ENCODE measurements at regions not wholly inside any gene's neighbourhood (a gene's known extent, or its start where the extent isn't known, plus 50 kb on each side); places are given as distances from the start of the nearest gene placed in this dataset.

GRCh38 chr5:159702301-159702700 is 214.0 kb upstream of the ADRA1B start:
- Mint-ChIP-seq H3K4me1 (no peaks in the 10 kb centered on the region), H3K27ac (no peak overlapping the region), H3K36me3 (peaks cover 2% of the 10 kb centered on the region), H3K4me3 (no peak overlapping the region), H3K9me3 (peaks cover 5% of the 10 kb centered on the region), H3K27me3 (ENCODE audit: low read depth) (no peaks in the 10 kb centered on the region)
- no peak for TF ChIP-seq CTCF (IDR thresholded peaks at IDR 0.05; ENCODE audit: unreplicated experiment)
- DNase-seq (ENCODE audit: low spot score in 2 of 2, unreplicated experiment in 2 of 2), result no peak

GRCh38 chr5:159702826-159703225 is 213.5 kb upstream of the ADRA1B start:
- peaks cover 2% of the 10 kb centered on the region for H3K36me3 Mint-ChIP-seq
- H3K9me3 Mint-ChIP-seq, result peaks cover 10% of the 10 kb centered on the region
- DNase-seq (ENCODE audit: low spot score in 2 of 2, unreplicated experiment in 2 of 2), result no peak
- no peak for TF ChIP-seq CTCF (IDR thresholded peaks at IDR 0.05; ENCODE audit: unreplicated experiment)
- H3K27me3 Mint-ChIP-seq (ENCODE audit: low read depth), result no peaks in the 10 kb centered on the region
- no peak overlapping the region for H3K27ac Mint-ChIP-seq
- H3K4me1 Mint-ChIP-seq, result no peaks in the 10 kb centered on the region
- H3K4me3 Mint-ChIP-seq, result no peak overlapping the region

GRCh38 chr5:159704160-159704559 is 212.1 kb upstream of the ADRA1B start:
- H3K4me1 Mint-ChIP-seq, result no peaks in the 10 kb centered on the region
- DNase-seq (ENCODE audit: low spot score in 2 of 2, unreplicated experiment in 2 of 2), result no peak
- H3K9me3 Mint-ChIP-seq, result peaks cover 14% of the 10 kb centered on the region
- peaks cover 2% of the 10 kb centered on the region for H3K36me3 Mint-ChIP-seq
- H3K27ac Mint-ChIP-seq, result no peak overlapping the region
- no peak overlapping the region for H3K4me3 Mint-ChIP-seq
- TF ChIP-seq CTCF (IDR thresholded peaks at IDR 0.05; ENCODE audit: unreplicated experiment), result no peak
- no peaks in the 10 kb centered on the region for H3K27me3 Mint-ChIP-seq (ENCODE audit: low read depth)

GRCh38 chr5:159705948-159706347 is 210.3 kb upstream of the ADRA1B start:
- H3K27ac Mint-ChIP-seq, result no peak overlapping the region
- DNase-seq (ENCODE audit: low spot score in 2 of 2, unreplicated experiment in 2 of 2), result no peak
- H3K4me3 Mint-ChIP-seq, result no peak overlapping the region
- peaks cover 2% of the 10 kb centered on the region for H3K4me1 Mint-ChIP-seq
- TF ChIP-seq CTCF (IDR thresholded peaks at IDR 0.05; ENCODE audit: unreplicated experiment), result no peak
- peaks cover 17% of the 10 kb centered on the region for H3K9me3 Mint-ChIP-seq
- peaks cover 2% of the 10 kb centered on the region for H3K36me3 Mint-ChIP-seq
- H3K27me3 Mint-ChIP-seq (ENCODE audit: low read depth), result no peaks in the 10 kb centered on the region

GRCh38 chr5:159708090-159708489 is 208.2 kb upstream of the ADRA1B start:
- Mint-ChIP-seq H3K9me3 (peaks cover 17% of the 10 kb centered on the region), H3K36me3 (peaks cover 2% of the 10 kb centered on the region), H3K4me3 (no peak overlapping the region), H3K27me3 (ENCODE audit: low read depth) (no peaks in the 10 kb centered on the region), H3K27ac (no peak overlapping the region), H3K4me1 (peaks cover 12% of the 10 kb centered on the region)
- no peak for DNase-seq (ENCODE audit: low spot score in 2 of 2, unreplicated experiment in 2 of 2)
- TF ChIP-seq CTCF (IDR thresholded peaks at IDR 0.05; ENCODE audit: unreplicated experiment), result no peak

- H3K27me3 Mint-ChIP-seq (ENCODE audit: low read depth), result no peaks in the 10 kb centered on the region
- peaks cover 29% of the 10 kb centered on the region for H3K9me3 Mint-ChIP-seq
- no peak overlapping the region for H3K27ac Mint-ChIP-seq
- no peak for TF ChIP-seq CTCF (IDR thresholded peaks at IDR 0.05; ENCODE audit: unreplicated experiment)
- DNase-seq (ENCODE audit: low spot score in 2 of 2, unreplicated experiment in 2 of 2), result no peak
- no peak overlapping the region for H3K4me3 Mint-ChIP-seq
- no peaks in the 10 kb centered on the region for H3K36me3 Mint-ChIP-seq
- peaks cover 14% of the 10 kb centered on the region for H3K4me1 Mint-ChIP-seq
Measured at GRCh38 chr5:159712672-159713071, 203.6 kb upstream of the ADRA1B start.

Data from mesothelial cell of epicardium (in vitro differentiated cells).